ENCODE measurements at regions not wholly inside any gene's neighbourhood (a gene's known extent, or its start where the extent isn't known, plus 50 kb on each side); places are given as distances from the start of the nearest gene placed in this dataset.

- TF ChIP-seq POLR2AphosphoS5 (IDR thresholded peaks at IDR 0.05; ENCODE audit: low read depth, low read length) (no peak), POLR2A (IDR thresholded peaks at IDR 0.05; ENCODE audit: low read depth, low read length) (no peak), SPI1 (IDR thresholded peaks at IDR 0.05; ENCODE audit: low read depth, low read length) (no peak), POU2F2 (IDR thresholded peaks at IDR 0.05; ENCODE audit: low read depth, low read length) (no peak), TAF1 (IDR thresholded peaks at IDR 0.05; ENCODE audit: low read depth, low read length) (no peak), PAX5 (IDR thresholded peaks at IDR 0.05; ENCODE audit: insufficient read depth, low read length, severe bottlenecking) (no peak)
Observed at GRCh38 chr17:77640252-77640651, 318.3 kb upstream of the TNRC6C start.
